ENCODE measurements at regions not wholly inside any gene's neighbourhood (a gene's known extent, or its start where the extent isn't known, plus 50 kb on each side); places are given as distances from the start of the nearest gene placed in this dataset.
"Not testable (repeated sequence)": the region's sequence is repeated elsewhere in the genome, so short reads cannot be mapped to it uniquely, and the experiment has no call there.

DNA sequence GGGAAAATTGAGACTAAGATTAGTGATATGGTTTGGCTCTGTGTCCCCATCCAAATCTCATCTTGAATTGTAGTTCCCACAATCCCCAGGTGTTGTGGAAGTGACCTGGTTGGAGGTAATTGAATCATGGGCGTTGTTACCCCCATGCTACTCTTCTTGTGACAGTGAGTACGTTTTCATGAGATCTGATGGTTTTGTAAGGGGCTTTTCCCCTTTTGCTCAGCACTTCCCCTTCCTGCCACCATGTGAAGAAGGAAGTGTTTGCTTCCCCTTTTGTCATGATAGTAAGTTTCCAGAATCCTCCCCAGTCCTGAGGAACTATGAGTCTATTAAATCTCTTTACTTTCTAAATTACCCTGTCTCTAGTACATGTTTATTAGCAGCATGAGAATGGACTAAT is 729.9 kb upstream of the TPTE start:
- DNase-seq: not testable (repeated sequence)

GRCh38 chr21:9795291-9795690 is 726.1 kb upstream of the TPTE start:
- not testable (repeated sequence) for DNase-seq

DNA sequence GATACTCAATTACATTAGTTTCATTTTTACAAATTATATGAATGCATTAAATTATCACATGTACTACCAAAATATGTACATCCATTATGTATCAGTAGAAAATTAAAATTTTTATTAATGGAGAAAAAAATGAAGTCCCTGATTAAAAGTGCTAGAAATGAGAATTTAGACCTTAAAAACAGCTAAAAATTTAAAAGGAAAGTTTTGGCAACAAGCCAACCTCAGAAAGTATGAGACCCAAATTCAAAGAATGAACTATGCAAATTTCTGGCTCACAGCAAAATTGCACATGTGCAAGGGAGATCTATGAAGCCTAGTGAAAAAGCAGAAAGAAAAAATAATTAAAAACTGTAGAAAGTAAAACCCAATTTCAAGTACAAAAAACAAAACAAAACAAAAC is 725.1 kb upstream of the TPTE start:
- not testable (repeated sequence) for DNase-seq

DNA sequence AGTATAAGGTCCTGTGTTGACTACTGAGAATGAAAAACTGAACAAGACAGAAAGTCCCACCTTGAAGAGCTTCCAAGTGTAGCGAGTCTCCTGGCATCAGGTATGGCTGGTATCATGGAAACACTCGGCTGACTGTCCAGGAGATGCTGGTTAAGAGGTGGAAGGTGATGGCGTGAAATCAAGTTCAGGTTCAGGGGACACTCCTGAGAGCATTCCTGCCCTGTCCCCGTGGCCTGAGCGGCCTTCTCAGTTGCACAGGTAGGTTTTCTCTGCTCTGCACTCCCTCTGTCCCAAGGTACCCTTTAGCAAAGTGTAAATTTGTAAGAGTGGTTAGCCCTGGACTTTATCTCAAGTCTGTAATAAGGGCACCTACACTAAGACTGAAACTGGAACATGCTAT is 713.7 kb upstream of the TPTE start:
- DNase-seq: not testable (repeated sequence)

- not testable (repeated sequence) for DNase-seq
Measured at GRCh38 chr21:9811223-9812004, 710.0 kb upstream of the TPTE start.

- DNase-seq: not testable (repeated sequence)
Measured at GRCh38 chr21:9812507-9812906, 708.9 kb upstream of the TPTE start.

- not testable (repeated sequence) for DNase-seq
Measured at GRCh38 chr21:9813894-9814814, 707.2 kb upstream of the TPTE start.

DNA sequence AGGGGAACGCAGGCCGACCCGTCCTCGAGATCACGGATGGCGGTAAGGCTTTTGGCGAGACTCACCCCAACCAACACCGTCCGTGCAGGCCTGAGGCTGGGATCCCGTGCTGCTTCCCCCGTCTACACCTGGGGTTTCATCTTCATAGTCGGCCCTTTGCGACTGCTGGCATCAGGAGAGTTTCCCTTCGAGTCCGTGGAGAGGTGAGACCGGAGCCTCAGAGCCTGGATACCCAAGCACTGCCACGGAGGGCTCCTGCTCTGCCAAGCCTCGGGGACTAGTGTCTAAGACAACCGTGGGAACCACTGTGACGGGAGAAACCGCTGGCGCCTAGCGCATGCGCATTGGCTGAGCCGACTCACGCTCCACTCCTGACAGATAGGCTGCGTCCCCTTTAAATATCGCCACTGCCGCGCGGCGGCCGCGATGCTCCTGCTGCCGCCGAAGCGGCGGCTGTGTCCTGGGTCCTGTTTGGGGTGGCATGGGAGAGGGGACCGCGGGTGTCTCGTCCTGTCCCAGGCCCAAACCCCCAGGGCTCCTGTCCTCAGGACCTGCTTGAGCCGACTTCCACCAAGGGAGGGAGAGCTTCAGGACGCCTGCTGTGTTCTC is 706.1 kb upstream of the TPTE start:
- not testable (repeated sequence) for DNase-seq

DNA sequence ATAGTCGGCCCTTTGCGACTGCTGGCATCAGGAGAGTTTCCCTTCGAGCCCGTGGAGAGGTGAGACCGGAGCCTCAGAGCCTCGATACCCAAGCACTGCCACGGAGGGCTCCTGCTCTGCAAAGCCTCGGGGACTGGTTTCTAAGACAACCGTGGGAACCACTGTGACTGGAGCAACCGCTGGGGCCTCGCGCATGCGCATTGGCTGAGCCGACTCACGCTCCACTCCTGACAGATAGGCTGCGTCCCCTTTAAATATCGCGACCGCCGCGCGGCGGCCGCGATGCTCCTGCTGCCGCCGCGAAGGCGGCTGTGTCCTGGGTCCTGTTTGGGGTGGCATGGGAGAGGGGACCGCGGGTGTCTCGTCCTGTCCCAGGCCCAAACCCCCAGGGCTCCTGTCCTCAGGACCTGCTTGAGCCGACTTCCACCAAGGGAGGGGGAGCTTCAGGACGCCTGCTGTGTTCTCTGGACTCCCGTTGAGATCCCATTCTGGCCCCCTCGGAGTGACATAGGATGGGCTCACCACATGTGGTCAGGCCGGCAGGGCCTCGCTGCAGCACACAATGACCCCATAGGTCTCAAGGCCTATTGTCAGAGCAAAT is 704.5 kb upstream of the TPTE start:
- DNase-seq: not testable (repeated sequence)

DNA sequence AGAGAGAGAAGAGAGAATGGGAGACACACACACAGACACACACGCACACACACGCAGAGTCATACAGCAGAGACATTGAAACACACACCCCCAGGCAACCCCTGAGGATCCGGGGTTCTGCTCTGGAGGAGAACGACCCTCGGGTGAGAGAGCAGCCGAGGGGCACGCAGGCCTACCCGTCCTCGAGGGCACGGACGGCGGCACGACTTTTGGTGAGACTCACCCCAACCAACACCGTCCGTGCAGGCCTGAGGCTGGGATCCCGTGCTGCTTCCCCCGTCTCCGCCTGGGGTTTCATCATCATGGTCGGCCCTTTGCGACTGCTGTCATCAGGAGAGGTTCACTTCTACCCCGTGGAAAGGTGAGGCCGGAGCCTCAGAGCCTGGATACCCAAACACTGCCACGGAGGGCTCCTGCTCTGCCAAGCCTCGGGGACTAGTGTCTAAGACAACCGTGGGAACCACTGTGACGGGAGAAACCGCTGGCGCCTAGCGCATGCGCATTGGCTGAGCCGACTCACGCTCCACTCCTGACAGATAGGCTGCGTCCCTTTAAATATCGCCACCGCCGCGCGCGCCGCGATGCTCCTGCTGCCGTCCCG is 703.4 kb upstream of the TPTE start:
- DNase-seq: not testable (repeated sequence)

- DNase-seq: not testable (repeated sequence)
Measured at GRCh38 chr21:9819549-9820192, 701.7 kb upstream of the TPTE start.

DNA sequence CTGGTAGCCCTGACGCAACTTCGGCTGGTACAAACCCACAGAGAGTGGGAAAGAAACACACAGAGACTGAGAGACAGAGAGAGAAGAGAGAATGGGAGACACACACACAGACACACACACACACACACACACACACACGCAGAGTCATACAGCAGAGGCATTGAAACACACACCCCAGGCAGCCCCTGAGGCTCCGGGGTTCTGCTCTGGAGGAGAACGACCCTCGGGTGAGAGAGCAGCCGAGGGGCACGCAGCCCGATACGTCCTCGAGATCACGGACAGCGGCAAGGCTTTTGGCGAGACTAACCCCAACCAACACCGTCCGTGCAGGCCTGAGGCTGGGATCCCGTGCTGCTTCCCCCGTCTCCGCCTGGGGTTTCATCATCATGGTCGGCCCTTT is 700.8 kb upstream of the TPTE start:
- DNase-seq: not testable (repeated sequence)

DNA sequence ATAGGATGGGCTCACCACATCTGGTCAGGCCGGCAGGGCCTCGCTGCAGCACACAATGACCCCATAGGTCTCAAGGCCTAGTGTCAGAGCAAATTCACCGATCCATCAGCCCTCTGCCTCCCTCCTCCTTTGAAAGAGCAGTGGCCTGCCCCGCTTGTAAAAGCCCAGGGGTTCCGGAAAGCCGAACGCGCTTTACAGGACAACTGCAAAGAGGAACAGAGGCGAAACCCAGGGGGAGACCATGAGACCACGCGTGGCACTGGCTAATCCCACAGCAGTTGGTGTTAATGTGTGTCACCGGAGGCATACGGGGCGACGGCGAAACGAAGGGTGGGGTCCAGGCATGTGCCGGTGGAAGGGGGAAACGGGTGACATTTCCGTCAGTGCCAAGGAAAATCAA is 699.9 kb upstream of the TPTE start:
- DNase-seq: not testable (repeated sequence)

DNA sequence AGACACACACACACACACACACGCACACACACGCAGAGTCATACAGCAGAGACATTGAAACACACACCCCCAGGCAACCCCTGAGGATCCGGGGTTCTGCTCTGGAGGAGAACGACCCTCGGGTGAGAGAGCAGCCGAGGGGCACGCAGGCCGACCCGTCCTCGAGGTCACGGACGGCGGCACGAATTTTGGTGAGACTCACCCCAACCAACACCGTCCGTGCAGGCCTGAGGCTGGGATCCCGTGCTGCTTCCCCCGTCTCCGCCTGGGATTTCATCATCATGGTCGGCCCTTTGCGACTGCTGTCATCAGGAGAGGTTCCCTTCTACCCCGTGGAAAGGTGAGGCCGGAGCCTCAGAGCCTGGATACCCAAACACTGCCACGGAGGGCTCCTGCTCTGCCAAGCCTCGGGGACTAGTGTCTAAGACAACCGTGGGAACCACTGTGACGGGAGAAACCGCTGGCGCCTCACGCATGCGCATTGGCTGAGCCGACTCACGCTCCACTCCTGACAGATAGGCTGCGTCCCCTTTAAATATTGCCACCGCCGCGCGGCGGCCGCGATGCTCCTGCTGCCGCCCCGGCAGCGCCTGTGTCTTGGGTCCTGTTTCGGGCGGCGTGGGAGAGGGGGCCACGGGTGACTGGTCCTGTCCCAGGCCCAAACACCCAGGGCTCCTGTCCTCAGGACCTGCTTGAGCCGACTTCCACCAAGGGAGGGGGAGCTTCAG is 699.1 kb upstream of the TPTE start:
- not testable (repeated sequence) for DNase-seq

DNA sequence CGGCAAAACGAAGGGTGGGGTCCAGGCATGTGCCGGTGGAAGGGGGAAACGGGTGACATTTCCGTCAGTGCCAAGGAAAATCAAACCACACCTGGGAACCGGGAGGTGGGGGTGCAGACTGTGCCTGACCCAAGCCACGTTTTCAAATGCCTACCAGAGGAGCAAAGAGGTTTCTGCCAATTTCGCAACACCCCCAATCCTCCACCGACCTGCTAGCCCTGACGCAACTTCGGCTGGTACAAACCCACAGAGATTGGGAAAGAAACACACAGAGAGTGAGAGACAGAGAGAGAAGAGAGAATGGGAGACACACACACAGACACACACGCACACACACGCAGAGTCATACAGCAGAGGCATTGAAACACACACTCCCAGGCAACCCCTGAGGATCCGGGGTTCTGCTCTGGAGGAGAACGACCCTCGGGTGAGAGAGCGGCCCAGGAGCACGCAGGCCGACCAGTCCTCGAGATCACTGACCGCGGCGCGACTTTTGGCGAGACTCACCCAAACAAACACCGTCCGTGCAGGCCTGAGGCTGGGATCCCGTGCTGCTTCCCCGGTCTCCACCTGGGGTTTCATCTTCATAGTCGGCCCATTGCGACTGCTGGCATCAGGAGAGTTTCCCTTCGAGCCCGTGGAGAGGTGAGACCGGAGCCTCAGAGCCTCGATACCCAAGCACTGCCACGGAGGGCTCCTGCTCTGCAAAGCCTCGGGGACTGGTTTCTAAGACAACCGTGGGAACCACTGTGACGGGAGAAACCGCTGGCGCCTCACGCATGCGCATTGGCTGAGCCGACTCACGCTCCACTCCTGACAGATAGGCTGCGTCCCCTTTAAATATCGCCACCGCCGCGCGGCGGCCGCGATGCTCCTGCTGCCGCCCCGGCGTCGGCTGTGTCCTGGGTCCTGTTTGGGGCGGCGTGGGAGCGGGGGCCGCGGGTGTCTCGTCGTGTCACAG is 697.9 kb upstream of the TPTE start:
- DNase-seq: not testable (repeated sequence)

- not testable (repeated sequence) for DNase-seq
Measured at GRCh38 chr21:9830801-9831200, 690.6 kb upstream of the TPTE start.

- DNase-seq: not testable (repeated sequence)
Measured at GRCh38 chr21:9832751-9833150, 688.6 kb upstream of the TPTE start.

DNA sequence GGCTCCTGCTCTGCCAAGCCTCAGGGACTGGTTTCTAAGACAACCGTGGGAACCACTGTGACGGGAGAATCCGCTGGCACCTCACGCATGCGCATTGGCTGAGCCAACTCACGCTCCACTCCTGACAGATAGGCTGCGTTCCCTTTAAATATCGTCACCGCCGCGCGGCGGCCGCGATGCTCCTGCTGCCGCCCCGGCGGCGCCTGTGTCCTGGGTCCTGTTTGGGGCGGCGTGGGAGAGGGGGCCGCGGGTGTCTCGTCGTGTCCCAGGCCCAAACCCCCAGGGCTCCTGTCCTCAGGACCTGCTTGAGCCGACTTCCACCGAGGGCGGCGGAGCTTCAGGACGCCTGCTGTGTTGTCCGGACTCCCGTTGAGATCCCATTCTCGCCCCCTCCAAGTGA is 684.8 kb upstream of the TPTE start:
- DNase-seq: not testable (repeated sequence)

DNA sequence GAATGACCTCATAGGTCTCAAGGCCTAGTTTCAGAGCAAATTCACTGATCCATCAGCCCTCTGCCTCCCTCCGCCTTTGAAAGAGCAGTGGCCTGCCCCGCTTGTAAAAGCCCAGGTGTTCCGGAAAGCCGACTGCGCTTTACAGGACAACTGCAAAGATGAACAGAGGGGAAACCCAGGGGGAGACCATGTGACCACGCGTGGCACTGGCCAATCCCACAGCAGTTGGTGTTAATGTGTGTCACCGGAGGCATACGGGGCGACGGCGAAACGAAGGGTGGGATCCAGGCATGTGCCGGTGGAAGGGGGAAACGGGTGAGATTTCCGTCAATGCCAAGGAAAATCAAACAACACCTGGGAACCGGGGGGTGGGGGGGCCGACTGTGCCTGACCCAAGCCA is 684.4 kb upstream of the TPTE start:
- DNase-seq: not testable (repeated sequence)

- DNase-seq: not testable (repeated sequence)
Measured at GRCh38 chr21:9837526-9837925, 683.9 kb upstream of the TPTE start.
